GM19238 (cell line): ENCODE measurements at regions not wholly inside any gene's neighbourhood (a gene's known extent, or its start where the extent isn't known, plus 50 kb on each side); places are given as distances from the start of the nearest gene placed in this dataset.

Source experiments
- DNase-seq: peaks from one replicate; pipeline ENCODE4 v3.0.0; 2011; ENCODE audit warnings: low spot score; ENCODE audit not compliant: insufficient read length

- DNase-seq: no peak
Measured at GRCh38 chr15:66848116-66848515, 146.1 kb downstream of the SMAD6 start.

- no peak for DNase-seq
Measured at GRCh38 chr15:66848686-66849392, 146.8 kb downstream of the SMAD6 start.

DNA sequence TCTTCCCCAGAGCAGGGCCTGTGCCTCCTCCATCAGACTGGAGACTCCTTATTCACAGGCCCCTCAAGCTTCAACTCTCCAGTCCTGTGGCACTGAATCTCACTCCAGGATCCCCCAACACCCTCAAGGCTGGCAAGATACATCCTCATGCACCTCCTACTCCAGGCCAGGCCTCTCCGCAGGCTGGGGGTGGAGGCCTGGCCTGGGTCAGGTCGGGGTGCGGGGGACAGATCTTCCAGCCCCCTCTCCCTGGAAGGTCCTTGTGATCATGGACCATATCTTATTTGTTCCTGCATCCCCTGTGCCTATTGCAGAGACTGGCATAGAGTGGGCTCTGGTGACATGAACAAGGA lies 147.3 kb downstream of the SMAD6 start:
- DNase-seq: no peak

GRCh38 chr15:66849746-66850077 lies 147.7 kb downstream of the SMAD6 start:
- DNase-seq: no peak

DNA sequence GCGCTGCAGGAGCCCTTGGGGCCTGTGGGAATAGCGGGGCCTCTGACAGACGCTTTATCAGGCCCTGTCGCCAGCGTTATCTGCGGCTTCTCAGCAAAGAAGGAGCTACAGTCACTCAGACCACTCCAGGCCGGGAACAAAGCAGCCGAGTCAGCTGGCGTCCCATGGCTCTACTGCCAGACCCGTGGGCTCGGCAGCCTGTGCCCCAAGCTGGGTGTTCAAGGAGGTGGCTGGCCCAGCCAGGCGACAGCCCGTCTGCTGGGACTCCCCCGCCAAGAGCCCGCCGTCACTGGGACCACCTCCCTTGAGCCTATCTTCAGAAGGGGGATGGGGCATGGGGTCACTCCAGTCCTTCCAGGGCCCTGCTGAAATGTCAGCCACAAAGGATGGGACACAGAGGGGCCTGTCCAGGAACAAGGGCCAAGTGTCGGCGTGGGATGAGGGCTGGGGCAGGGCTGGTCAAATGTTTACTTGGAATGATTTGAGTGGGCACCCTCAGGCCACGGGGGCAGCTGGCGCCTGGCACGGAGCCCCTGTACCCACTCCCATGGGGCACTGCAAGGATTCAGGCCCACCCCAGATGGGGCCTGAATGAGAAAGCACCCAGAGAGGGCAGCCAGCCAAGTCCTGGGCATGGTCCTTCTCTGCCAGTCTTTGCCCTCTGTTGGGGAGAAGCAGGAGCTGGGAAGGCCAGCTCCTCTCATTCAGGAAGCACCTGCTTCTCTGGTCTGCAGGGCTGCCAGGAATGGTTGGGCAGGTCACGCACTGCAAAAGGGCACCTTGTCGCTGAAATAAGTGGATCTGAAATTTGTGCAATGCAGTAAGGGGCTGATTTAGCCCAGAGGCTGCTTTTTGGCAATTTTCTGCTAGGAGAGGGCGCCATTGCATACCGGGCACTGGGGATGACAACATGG lies 148.3 kb downstream of the SMAD6 start:
- no peak for DNase-seq

DNA sequence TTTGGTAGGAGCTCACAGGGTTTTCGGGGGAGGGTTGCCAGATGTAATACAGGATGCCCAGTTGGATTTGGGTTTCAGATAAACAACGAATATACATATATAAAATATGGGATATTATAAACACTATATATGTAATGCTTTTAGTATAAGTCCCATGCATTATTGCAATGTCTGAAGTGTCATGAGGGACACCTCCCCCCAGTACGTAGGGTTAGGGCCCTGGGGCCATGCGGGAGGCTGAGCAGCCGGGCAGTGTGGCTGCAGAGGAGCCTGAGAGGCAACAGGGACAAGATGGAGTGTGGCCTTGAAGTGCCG lies 148.9 kb downstream of the SMAD6 start:
- no peak for DNase-seq

- DNase-seq: peak; percentile 85
Measured at GRCh38 chr15:66851311-66852063, 149.5 kb downstream of the SMAD6 start.

DNA sequence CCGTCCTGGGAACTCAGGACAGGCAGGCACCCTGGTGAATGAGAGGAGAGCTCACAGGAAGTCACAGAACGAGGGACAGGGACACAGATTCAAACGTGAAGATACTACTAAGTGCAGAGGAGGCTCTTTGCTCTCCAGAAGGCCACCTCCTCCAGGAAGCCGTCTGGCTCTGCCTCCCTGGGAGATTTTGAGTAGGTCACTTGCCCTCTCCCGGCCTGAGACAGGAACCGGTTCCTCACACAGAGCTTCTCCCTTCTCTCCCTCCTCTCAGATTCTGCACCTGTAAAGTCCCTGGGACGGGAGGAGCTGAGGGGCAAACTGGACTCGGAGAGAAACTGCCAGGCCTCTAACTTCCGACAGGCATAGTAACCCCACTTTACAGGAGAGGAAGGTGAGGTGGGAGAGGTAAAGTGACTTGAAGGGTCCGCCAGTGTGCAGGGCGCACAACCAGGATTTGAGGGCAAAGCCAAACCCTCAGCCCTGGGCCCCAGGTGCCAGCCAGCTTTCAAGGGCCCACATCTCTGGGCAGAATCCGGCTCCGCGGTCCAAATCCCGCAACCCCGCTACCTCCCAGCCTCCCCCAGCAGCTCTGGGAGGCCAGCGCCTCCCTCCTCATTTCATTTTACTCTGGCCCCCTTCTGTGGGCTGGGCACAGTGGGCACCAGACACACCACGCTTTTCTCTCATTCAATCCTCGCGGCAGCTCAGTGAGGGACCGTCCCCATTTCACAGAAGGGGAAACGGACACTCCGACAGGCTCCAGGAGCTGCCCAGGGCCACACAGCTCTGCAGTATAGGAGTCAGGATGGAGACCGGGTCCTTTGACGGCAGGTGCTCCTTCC lies 150.2 kb downstream of the SMAD6 start:
- DNase-seq: no peak

DNA sequence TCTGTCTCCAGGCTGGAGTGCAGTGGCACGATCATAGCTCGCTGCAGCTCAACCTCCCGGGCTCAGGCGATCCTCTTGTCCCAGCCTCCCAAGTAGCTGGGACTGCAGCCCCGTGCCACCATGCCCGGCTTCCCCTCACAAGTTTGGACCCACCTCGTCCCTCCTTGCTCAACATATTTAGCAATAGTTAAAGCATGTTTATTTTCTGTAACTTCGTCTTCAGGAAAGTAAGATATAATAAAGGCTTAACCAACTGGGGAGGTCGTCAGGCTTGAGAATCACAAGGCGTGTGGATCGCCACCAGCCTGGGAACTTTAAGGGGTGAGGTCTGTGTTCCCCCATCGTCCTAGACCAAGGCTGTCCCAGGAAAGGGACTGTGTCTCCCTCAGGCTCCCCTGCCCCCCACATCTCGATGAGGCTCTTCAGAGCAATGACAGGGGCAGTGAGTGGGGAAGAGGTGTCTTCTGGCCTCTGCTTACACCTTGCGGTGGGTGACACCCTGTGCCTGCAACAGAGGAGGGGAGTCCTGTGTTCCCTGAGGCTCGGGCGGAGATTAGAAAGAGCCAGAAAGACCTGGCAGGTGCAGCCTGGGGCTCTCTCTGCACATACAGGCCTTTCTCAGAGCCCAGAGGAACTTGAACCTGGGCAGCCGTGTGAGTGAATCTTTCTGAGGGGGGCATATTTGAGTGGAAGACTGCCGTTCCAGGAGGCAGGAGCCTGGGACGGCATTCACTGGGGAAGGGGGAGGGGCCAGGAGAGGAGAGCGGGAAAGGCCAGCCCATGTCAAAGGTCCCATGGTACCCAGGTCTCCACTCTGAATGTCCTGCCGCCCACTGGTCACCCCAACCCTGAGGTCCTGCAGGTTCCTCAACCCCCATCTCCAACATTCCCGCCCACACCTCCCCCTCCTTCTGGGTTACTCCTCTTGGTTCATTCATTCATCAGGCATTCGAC lies 152.3 kb downstream of the SMAD6 start:
- no peak for DNase-seq

GRCh38 chr15:66855041-66855440 lies 153.0 kb downstream of the SMAD6 start:
- DNase-seq: no peak

GRCh38 chr15:66857694-66858093 lies 155.7 kb downstream of the SMAD6 start:
- DNase-seq: no peak

DNA sequence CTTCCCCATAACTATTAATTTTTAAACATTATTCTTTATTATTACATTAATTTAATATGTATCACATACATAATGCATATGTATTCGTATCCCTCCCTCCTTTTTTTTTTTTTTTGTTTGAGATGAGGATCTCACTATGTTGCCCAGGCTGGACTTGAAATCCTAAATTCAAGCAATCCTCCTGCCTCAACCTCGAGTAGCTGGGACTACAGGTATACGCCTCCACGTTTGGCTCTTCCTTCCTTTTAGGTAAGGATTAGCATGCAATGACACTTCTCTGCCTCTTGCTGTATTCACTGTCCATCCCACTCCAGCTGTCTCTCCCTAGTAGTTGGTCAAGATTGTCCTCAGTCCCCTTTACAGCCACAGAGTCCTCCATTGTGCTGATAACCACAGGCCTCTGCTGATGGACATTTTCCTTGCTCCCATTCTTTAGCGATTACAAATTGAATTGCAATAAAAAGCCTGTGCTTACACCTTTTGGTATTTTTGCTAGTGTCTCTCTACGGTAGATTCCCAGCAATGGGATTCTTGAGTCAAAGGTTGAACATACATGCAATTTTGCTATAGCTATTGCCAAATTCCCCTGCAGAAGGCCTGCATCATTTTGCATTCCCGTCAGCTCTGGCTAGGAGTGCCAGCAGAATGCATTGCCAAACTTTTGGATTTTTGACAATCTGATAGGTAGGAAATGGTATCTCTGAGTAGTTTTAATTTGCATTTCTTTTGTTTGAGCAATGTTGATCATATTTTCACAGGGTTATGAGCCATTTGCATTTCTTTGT lies 156.6 kb downstream of the SMAD6 start:
- no peak for DNase-seq

DNA sequence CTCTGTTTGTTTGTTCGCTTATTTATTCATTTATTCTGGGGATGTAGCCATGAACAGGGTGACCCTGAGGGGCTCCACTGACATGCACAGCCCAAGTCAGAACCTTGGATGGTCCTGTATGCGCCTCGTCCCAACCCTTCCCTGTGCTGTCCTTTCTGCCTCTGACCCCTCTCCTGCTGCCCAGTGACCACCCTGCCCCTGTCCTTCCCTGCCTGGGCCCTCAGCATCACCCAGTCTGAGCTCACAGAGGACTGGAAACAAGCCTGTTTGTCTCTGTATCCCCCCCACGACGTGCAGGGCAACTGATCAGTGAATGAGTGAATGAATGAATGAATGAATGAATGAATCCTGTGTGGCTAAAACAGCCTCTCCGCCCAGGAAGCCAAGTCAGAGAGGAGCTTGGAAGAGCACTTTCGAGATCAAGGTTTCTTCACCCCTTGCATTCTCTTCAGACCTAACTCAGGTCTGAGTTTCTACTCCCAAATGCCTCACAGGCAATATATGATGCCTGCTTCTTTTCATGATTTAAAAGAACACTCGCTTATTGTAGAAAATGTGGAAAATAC lies 157.7 kb downstream of the SMAD6 start:
- no peak for DNase-seq

DNA sequence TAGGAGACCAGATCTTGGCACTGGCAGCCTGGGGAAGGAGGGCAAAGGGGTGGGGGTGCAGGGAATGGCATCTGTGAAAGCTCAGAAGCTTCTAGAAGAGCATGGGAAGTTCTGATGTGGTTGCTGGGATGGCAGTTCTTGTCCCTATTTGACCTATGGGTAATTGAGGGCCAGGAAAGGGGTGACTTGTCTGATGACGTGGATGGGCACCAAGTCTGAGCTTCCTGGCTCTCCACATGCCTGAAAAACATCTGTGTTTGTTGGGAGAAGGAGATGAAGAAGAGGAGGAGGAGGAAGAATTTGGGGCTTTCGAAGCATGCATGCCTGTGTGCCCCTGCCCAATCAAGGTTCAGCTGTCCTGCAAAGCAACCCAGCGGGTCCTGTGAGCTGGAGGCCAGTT lies 158.8 kb downstream of the SMAD6 start:
- no peak for DNase-seq

DNA sequence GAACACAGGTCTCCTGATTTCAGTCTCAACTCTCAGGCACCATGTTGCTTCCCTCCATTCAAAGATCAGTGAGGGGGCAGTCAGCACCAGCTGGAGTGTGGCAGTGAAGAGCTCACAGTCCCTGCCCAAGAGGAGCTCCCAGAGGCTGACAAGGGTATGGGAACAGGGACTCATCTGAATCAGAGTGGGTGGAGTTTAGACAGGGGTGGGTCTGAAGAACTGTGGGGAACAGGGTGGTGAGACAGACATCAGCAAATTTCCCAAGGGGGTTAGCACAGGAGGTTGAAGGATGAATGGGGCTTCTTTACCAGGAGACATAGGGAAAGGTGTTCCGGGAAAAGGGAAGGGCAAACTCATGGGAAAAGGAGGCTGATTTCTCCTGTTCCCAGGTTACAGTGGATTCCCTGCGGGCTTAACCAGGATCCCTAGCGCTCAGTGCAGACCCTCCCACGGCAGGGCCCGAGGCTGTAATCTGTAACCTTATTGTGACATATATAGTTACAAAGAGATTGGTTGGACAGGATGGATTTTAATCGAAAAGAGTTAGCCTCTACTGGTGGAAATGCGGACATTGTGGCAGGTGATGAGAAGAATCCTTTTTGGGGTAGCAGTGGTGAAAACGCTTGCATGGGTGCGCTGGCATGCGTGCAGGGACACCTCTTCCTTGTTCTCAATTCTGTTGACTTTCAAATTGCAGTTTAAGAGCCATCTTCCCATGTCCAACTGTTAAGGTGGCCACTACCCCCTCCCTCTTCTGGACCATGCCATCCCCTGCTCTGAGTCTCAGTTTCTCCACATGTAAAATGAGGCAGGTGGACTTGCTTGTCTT lies 160.3 kb downstream of the SMAD6 start:
- no peak for DNase-seq

- DNase-seq: peak; percentile 63
Measured at GRCh38 chr15:66862940-66863335, 160.9 kb downstream of the SMAD6 start.

DNA sequence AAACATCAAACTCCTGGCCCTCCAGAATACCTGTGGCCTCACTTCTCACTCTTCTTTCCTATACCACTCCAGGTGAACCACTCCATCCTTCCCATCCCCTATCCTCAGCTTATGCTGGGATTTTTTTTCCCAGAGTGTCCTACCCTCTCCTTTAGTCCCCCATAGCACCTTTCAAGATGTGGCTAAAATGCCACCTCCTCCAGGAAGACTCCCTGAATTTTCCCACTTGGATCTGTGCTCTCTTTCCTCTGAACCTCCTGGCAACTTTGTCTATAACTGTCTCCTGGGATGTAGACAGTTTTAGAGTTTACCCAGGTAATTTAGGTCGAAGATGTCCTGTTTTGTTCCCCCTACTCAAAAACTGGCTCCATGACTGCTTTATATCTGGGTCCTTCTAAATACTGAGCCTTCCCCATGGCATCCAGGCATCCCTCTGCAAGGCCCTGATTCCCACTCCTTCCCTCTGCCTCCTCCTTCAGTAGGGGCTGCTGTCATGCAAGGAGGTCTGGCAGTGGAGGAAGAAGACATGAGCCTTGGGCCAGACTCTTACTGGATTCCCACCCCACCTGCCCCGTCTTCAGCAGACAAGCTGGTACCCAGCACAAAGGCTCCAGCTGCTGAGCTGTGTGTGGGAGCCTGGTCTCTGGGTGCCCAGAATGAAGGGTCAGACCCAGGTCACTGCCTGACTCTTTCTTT lies 161.5 kb downstream of the SMAD6 start:
- DNase-seq: no peak
